Astrocyte (in vitro differentiated cells and primary cell): ENCODE measurements at regions not wholly inside any gene's neighbourhood (a gene's known extent, or its start where the extent isn't known, plus 50 kb on each side); places are given as distances from the start of the nearest gene placed in this dataset.
"Not testable (repeated sequence)": the region's sequence is repeated elsewhere in the genome, so short reads cannot be mapped to it uniquely, and the experiment has no call there.

Source experiments
- DNase-seq: peaks from one replicate; pipeline ENCODE4 v3.0.0-alpha.2; 2010; ENCODE audit warnings: low read depth
- FAIRE-seq: peaks from 2 replicates; lab custom pipeline; 2011; peaks lifted over from hg19 to GRCh38; lab: Jason Lieb, UNC
- H2AFZ ChIP-seq: 2 replicates; pipeline ENCODE4 v1.6.0; 2012; ENCODE audit warnings: low read depth, low read length, inconsistent platforms
- H3K27ac ChIP-seq: 2 replicates; pipeline ENCODE4 v1.5.1; 2011; ENCODE audit warnings: low read depth, low read length, inconsistent platforms
- H3K27me3 ChIP-seq: 2 replicates; pipeline ENCODE4 v1.6.0; 2011; ENCODE audit warnings: low read length, inconsistent platforms; ENCODE audit not compliant: insufficient read depth
- H3K36me3 ChIP-seq: 2 replicates; pipeline ENCODE4 v1.5.1; 2011; ENCODE audit warnings: low read length, inconsistent platforms; ENCODE audit not compliant: insufficient read depth
- H3K4me1 ChIP-seq: 2 replicates; pipeline ENCODE4 v1.5.1; 2011; ENCODE audit warnings: low read length, inconsistent platforms; ENCODE audit not compliant: insufficient read depth
- H3K4me2 ChIP-seq: 2 replicates; pipeline ENCODE4 v1.6.0; 2012; ENCODE audit warnings: low read length, inconsistent platforms
- H3K4me3 ChIP-seq: 2 replicates; pipeline ENCODE4 v1.5.1; 2011; ENCODE audit warnings: low read depth, mild to moderate bottlenecking, low read length, inconsistent platforms; ENCODE audit not compliant: insufficient read depth
- H3K79me2 ChIP-seq: 2 replicates; pipeline ENCODE4 v1.6.0; 2012; ENCODE audit warnings: mild to moderate bottlenecking, low read length, inconsistent platforms; ENCODE audit not compliant: insufficient read depth
- H3K9ac ChIP-seq: 2 replicates; pipeline ENCODE4 v1.6.0; 2012; ENCODE audit warnings: mild to moderate bottlenecking, low read length, inconsistent platforms
- H3K9me3 ChIP-seq: 2 replicates; pipeline ENCODE4 v1.5.1; 2012; ENCODE audit warnings: low read depth, mild to moderate bottlenecking, low read length, inconsistent platforms; ENCODE audit not compliant: insufficient read depth
- H4K20me1 ChIP-seq: 2 replicates; pipeline ENCODE4 v1.6.0; 2012; ENCODE audit warnings: low read length, inconsistent platforms; ENCODE audit not compliant: insufficient read depth
- H3K27ac Mint-ChIP-seq: one replicate; pipeline ENCODE4 v1.8.0; 2021; ENCODE audit warnings: mild to moderate bottlenecking, mixed read lengths; ENCODE audit not compliant: unreplicated experiment
- H3K27me3 Mint-ChIP-seq: one replicate; pipeline ENCODE4 v1.8.0; 2021; ENCODE audit warnings: low read depth, mixed read lengths; ENCODE audit not compliant: unreplicated experiment
- H3K36me3 Mint-ChIP-seq: one replicate; pipeline ENCODE4 v1.8.0; 2021; ENCODE audit warnings: low read depth, mixed read lengths; ENCODE audit not compliant: unreplicated experiment
- H3K4me1 Mint-ChIP-seq: one replicate; pipeline ENCODE4 v1.8.0; 2021; ENCODE audit warnings: low read depth, mixed read lengths; ENCODE audit not compliant: unreplicated experiment
- H3K4me3 Mint-ChIP-seq: one replicate; pipeline ENCODE4 v1.8.0; 2021; ENCODE audit warnings: mild to moderate bottlenecking, moderate library complexity, mixed read lengths; ENCODE audit not compliant: unreplicated experiment
- H3K9me3 Mint-ChIP-seq: one replicate; pipeline ENCODE4 v1.8.0; 2021; ENCODE audit warnings: mild to moderate bottlenecking, mixed read lengths; ENCODE audit not compliant: unreplicated experiment
- CTCF ChIP-seq: IDR thresholded peaks from 2 replicates; pipeline ENCODE4 v1.5.1; 2011; ENCODE audit warnings: low read depth, mild to moderate bottlenecking, inconsistent platforms, low read length, moderate library complexity; ENCODE audit not compliant: insufficient read depth
- EZH2 ChIP-seq: IDR thresholded peaks from 2 replicates; pipeline ENCODE4 v1.6.1; 2012; ENCODE audit warnings: mild to moderate bottlenecking, low read length, inconsistent platforms; ENCODE audit not compliant: insufficient read depth

DNA sequence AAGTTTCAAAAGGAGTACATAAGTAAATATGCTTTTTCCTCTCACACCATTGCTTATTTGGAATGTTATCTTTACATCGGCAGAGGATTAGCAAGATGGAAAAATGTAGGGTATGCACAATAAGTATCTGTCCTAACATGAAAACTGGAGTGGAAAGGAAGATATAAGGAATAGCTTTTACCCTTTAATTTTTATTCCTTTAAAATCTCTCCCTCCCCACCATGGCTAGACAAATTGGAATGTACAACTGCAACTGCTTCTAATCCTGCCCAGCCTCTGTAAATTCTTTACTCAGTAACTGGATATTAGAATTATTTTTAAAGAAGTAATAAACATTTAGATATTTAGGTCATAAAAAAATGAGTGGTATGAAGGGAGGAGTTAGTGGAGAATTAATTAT is 171.5 kb downstream of the PCDH18 start:
- H3K4me3 Mint-ChIP-seq, result no peak overlapping the region
- peaks cover 3% of the 10 kb centered on the region for H3K4me1 Mint-ChIP-seq
- no peaks in the 10 kb centered on the region for H3K36me3 Mint-ChIP-seq
- no peak overlapping the region for H3K4me2 ChIP-seq
- no peak overlapping the region for H3K9ac ChIP-seq
- H3K27me3 Mint-ChIP-seq, result no peaks in the 10 kb centered on the region
- H3K27me3 ChIP-seq, result no peaks in the 10 kb centered on the region
- DNase-seq, result no peak
- no peak for TF ChIP-seq EZH2
- no peak for TF ChIP-seq CTCF
- no peak for FAIRE-seq
- no peaks in the 10 kb centered on the region for H4K20me1 ChIP-seq
- H3K27ac Mint-ChIP-seq, result no peak overlapping the region
- peaks cover 3% of the 10 kb centered on the region for H3K4me1 ChIP-seq
- H3K4me3 ChIP-seq, result no peak overlapping the region
- no peak overlapping the region for H3K27ac ChIP-seq
- no peaks in the 10 kb centered on the region for H3K36me3 ChIP-seq
- H2AFZ ChIP-seq, result no peak overlapping the region
- peaks cover 2% of the 10 kb centered on the region for H3K9me3 Mint-ChIP-seq
- no peaks in the 10 kb centered on the region for H3K9me3 ChIP-seq
- H3K79me2 ChIP-seq, result no peaks in the 10 kb centered on the region

DNA sequence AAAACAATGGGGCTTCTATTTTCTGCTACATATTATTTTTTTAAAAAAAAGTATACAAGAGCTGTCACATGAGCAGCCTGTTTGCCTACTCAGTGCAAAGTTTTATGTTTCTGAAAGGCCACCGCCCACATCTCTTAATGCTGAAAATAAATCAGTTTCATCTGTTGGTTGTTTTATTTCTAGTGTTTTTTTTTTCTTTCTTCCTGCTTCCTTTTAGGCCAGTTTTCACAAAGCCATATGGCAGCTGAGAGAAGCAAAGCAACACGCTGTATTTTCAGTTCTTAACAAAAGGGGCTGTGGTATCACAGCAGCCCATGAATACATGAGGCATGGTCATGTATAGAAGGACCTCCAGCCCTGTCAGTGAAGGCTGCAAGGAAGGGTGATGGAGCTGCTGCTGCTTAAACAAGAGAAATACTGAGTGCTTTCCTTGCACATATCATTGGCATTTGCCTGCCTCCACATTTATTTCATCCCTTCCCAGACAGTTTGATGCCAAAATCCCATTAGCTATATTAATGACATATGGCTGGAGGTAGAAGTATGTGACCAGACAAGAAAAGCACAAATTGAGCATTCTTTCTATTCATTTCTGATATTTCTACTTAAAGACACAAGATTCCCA is 172.5 kb downstream of the PCDH18 start:
- Mint-ChIP-seq H3K4me3 (no peak overlapping the region), H3K9me3 (peaks cover 2% of the 10 kb centered on the region), H3K4me1 (peaks cover 3% of the 10 kb centered on the region), H3K36me3 (no peaks in the 10 kb centered on the region), H3K27ac (no peak overlapping the region), H3K27me3 (no peaks in the 10 kb centered on the region)
- H3K79me2 ChIP-seq, result no peaks in the 10 kb centered on the region
- no peaks in the 10 kb centered on the region for H4K20me1 ChIP-seq
- peaks cover 3% of the 10 kb centered on the region for H3K4me1 ChIP-seq
- FAIRE-seq (no peak), DNase-seq (no peak)
- no peaks in the 10 kb centered on the region for H3K9me3 ChIP-seq
- no peaks in the 10 kb centered on the region for H3K36me3 ChIP-seq
- H3K9ac ChIP-seq, result no peak overlapping the region
- H3K27me3 ChIP-seq, result no peaks in the 10 kb centered on the region
- TF ChIP-seq CTCF, result no peak
- no peak for TF ChIP-seq EZH2
- no peak overlapping the region for H3K27ac ChIP-seq
- no peak overlapping the region for H2AFZ ChIP-seq
- no peak overlapping the region for H3K4me3 ChIP-seq
- H3K4me2 ChIP-seq, result no peak overlapping the region

- H3K4me1 ChIP-seq, H3K27me3 ChIP-seq, FAIRE-seq, H3K9me3 ChIP-seq, H3K36me3 ChIP-seq, H3K36me3 Mint-ChIP-seq, H3K4me2 ChIP-seq, H3K4me1 Mint-ChIP-seq, H3K79me2 ChIP-seq, H3K27ac Mint-ChIP-seq, DNase-seq, H3K9me3 Mint-ChIP-seq, H3K4me3 Mint-ChIP-seq, H2AFZ ChIP-seq, H3K27me3 Mint-ChIP-seq, H3K4me3 ChIP-seq, H4K20me1 ChIP-seq, H3K27ac ChIP-seq, H3K9ac ChIP-seq: not testable (repeated sequence)
Measured at GRCh38 chr4:137354562-137354961, 177.7 kb downstream of the PCDH18 start.
